Stomach (tissue), 4 donors: ENCODE measurements at regions not wholly inside any gene's neighbourhood (a gene's known extent, or its start where the extent isn't known, plus 50 kb on each side); places are given as distances from the start of the nearest gene placed in this dataset.

Experiments
- POLR2AphosphoS5 ChIP-seq, 3 donors: sonication (generic); formaldehyde crosslinking; IDR thresholded peaks; one replicate each; pipeline ENCODE4 v1.6.1; 2016; ENCODE audit warnings: antibody characterized with exemption in 3 of 3
- TF ChIP-seq, protein P1 (sequence below), 7 experiments: fragments of 450-650 bp in 4 of 7; fragments of 200-600 bp in 3 of 7; sonication (generic) in 3 of 7; IDR thresholded peaks; one replicate each; pipeline ENCODE4 v1.5.1; 2016 to 2019; ENCODE audit warnings: antibody characterized with exemption in 7 of 7, control low read depth in 2 of 7, mild to moderate bottlenecking in 1 of 7

GRCh38 chr11:26045082-26045481 lies 286.8 kb upstream of the ANO3 start:
- TF ChIP-seq, protein P1, sequence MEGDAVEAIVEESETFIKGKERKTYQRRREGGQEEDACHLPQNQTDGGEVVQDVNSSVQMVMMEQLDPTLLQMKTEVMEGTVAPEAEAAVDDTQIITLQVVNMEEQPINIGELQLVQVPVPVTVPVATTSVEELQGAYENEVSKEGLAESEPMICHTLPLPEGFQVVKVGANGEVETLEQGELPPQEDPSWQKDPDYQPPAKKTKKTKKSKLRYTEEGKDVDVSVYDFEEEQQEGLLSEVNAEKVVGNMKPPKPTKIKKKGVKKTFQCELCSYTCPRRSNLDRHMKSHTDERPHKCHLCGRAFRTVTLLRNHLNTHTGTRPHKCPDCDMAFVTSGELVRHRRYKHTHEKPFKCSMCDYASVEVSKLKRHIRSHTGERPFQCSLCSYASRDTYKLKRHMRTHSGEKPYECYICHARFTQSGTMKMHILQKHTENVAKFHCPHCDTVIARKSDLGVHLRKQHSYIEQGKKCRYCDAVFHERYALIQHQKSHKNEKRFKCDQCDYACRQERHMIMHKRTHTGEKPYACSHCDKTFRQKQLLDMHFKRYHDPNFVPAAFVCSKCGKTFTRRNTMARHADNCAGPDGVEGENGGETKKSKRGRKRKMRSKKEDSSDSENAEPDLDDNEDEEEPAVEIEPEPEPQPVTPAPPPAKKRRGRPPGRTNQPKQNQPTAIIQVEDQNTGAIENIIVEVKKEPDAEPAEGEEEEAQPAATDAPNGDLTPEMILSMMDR (IDR thresholded peaks at IDR 0.05), result no peak
- no peak for TF ChIP-seq POLR2AphosphoS5 (IDR thresholded peaks at IDR 0.05)
